A673 (cell line): ENCODE measurements at regions not wholly inside any gene's neighbourhood (a gene's known extent, or its start where the extent isn't known, plus 50 kb on each side); places are given as distances from the start of the nearest gene placed in this dataset.

Experiments
- BruUV-seq: library from RNA; stranded (reverse); fragments of 400-500 nt; replicated peaks from 2 replicates; lab custom pipeline; 2021; lab: Mats Ljungman, UMichigan
- CTCF ChIA-PET: fragments of 300-600 bp; sonication (Branson Sonifier 250); formaldehyde crosslinking; loops from one replicate; lab custom pipeline; 2022; ENCODE audit warnings: antibody characterized with exemption; lab: Charles Lee
- POLR2A ChIA-PET: fragments of 300-600 bp; sonication (Branson Sonifier 250); formaldehyde crosslinking; loops from one replicate; lab custom pipeline; 2022; ENCODE audit warnings: antibody characterized with exemption; ENCODE audit not compliant: low non-redundant PET; lab: Charles Lee
- DNase-seq: peaks from one replicate; pipeline ENCODE4 v3.0.0-alpha.2; 2015; ENCODE audit warnings: low spot score
- H3K27ac ChIP-seq: fragments of 200-600 bp; sonication (generic); 2 replicates; pipeline ENCODE4 v1.5.1; 2016; ENCODE audit warnings: mixed run types, low read depth, mild to moderate bottlenecking, mixed read lengths, antibody characterized with exemption, low read length; ENCODE audit not compliant: poor library complexity, severe bottlenecking
- H3K27me3 ChIP-seq: fragments of 200-600 bp; sonication (generic); replicated peaks from 2 replicates; pipeline ENCODE4 v1.6.1; 2017; ENCODE audit warnings: mixed run types, low read depth, mild to moderate bottlenecking, mixed read lengths, antibody characterized with exemption, low read length; ENCODE audit not compliant: insufficient read depth, poor library complexity
- H3K36me3 ChIP-seq: fragments of 200-600 bp; sonication (generic); 2 replicates; pipeline ENCODE4 v1.6.1; 2016; ENCODE audit warnings: mixed run types, mild to moderate bottlenecking, mixed read lengths, antibody characterized with exemption, low read length; ENCODE audit not compliant: insufficient read depth, poor library complexity, severe bottlenecking
- H3K4me1 ChIP-seq: fragments of 200-600 bp; sonication (generic); 2 replicates; pipeline ENCODE4 v1.6.1; 2017; ENCODE audit warnings: mixed run types, mild to moderate bottlenecking, mixed read lengths, antibody characterized with exemption, low read length; ENCODE audit not compliant: insufficient read depth, poor library complexity, severe bottlenecking
- H3K4me3 ChIP-seq: fragments of 200-600 bp; sonication (generic); 2 replicates; pipeline ENCODE4 v1.5.1; 2016; ENCODE audit warnings: low read depth, mixed run types, mild to moderate bottlenecking, mixed read lengths, low read length; ENCODE audit not compliant: poor library complexity, severe bottlenecking
- H3K9me3 ChIP-seq: fragments of 200-600 bp; sonication (generic); 2 replicates; pipeline ENCODE4 v1.6.1; 2016; ENCODE audit warnings: mixed run types, low read depth, mild to moderate bottlenecking, mixed read lengths, antibody characterized with exemption, low read length; ENCODE audit not compliant: poor library complexity, severe bottlenecking
- EZH2 ChIP-seq: fragments of 200-600 bp; sonication (generic); IDR thresholded peaks from 2 replicates; pipeline ENCODE4 v1.6.1; 2017; ENCODE audit warnings: borderline replicate concordance, low read depth, mild to moderate bottlenecking, mixed read lengths, antibody characterized with exemption, low read length; ENCODE audit not compliant: poor library complexity, severe bottlenecking
- intact Hi-C: fragments of 100-400 bp; cut with micrococcal nuclease; formaldehyde crosslinking; loops from one replicate; pipeline ENCODE4 v1.10.0; 2022; ENCODE audit not compliant: unreplicated experiment
- TF ChIP-seq, protein P1 (sequence below): fragments of 300-800, 200-600 bp; sonication (generic); conservative IDR thresholded peaks from 2 replicates; pipeline ENCODE4 v1.5.1; 2017; ENCODE audit warnings: low read depth, mild to moderate bottlenecking, antibody characterized with exemption, low read length, moderate library complexity, mixed read lengths

GRCh38 chr6:4451718-4452117 lies 316.3 kb upstream of the ECI2 start:
- H3K9me3 ChIP-seq: peaks cover 8% of the 10 kb centered on the region
- H3K36me3 ChIP-seq: no peaks in the 10 kb centered on the region
- BruUV-seq: no TSS peak
- intact Hi-C loops: no loop called here
- POLR2A ChIA-PET: no interaction called here
- no peaks in the 10 kb centered on the region for H3K4me1 ChIP-seq
- no peak for DNase-seq
- TF ChIP-seq EZH2: no peak
- TF ChIP-seq, protein P1, sequence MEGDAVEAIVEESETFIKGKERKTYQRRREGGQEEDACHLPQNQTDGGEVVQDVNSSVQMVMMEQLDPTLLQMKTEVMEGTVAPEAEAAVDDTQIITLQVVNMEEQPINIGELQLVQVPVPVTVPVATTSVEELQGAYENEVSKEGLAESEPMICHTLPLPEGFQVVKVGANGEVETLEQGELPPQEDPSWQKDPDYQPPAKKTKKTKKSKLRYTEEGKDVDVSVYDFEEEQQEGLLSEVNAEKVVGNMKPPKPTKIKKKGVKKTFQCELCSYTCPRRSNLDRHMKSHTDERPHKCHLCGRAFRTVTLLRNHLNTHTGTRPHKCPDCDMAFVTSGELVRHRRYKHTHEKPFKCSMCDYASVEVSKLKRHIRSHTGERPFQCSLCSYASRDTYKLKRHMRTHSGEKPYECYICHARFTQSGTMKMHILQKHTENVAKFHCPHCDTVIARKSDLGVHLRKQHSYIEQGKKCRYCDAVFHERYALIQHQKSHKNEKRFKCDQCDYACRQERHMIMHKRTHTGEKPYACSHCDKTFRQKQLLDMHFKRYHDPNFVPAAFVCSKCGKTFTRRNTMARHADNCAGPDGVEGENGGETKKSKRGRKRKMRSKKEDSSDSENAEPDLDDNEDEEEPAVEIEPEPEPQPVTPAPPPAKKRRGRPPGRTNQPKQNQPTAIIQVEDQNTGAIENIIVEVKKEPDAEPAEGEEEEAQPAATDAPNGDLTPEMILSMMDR: no peak
- H3K27me3 ChIP-seq: no peaks in the 10 kb centered on the region
- no peak overlapping the region for H3K4me3 ChIP-seq
- CTCF ChIA-PET: no interaction called here
- H3K27ac ChIP-seq: no peak overlapping the region

DNA sequence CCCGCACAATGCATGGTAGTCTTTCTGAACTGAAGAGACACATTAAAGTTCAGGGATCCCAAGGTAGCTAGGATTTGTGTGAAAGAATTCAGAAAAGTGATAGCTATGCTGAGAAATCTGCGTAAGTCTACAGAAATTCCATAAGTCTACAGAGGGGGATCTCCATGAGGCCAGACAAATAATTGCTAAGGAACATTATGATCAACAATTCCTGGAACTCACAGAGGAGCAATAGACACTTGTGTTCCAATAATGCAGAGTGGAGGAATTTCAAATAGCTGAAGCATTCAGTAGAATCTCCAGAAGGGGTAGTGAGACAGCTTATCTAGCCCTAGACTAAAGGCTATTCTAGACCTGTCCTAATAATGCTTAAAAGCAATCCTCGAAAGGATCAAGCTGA lies 315.7 kb upstream of the ECI2 start:
- Histone ChIP-seq H3K9me3 (peaks cover 8% of the 10 kb centered on the region), H3K27ac (no peak overlapping the region), H3K4me1 (no peaks in the 10 kb centered on the region), H3K4me3 (no peak overlapping the region), H3K36me3 (no peaks in the 10 kb centered on the region), H3K27me3 (no peaks in the 10 kb centered on the region)
- ChIA-PET POLR2A (no interaction called here), CTCF (no interaction called here)
- no peak for DNase-seq
- TF ChIP-seq, protein P1: no peak
- TF ChIP-seq EZH2: no peak
- BruUV-seq: no TSS peak
- intact Hi-C loops: no loop called here

- Histone ChIP-seq H3K9me3 (peaks cover 8% of the 10 kb centered on the region), H3K36me3 (no peaks in the 10 kb centered on the region), H3K27ac (no peak overlapping the region), H3K4me1 (no peaks in the 10 kb centered on the region), H3K27me3 (no peaks in the 10 kb centered on the region), H3K4me3 (no peak overlapping the region)
- ChIA-PET POLR2A (no interaction called here), CTCF (no interaction called here)
- intact Hi-C loops: no loop called here
- no peak for DNase-seq
- TF ChIP-seq, protein P1: no peak
- no peak for TF ChIP-seq EZH2
- BruUV-seq: no TSS peak
Measured at GRCh38 chr6:4450237-4450636, 314.9 kb upstream of the ECI2 start.
